Progenitor cell of endocrine pancreas (in vitro differentiated cells): ENCODE measurements at regions not wholly inside any gene's neighbourhood (a gene's known extent, or its start where the extent isn't known, plus 50 kb on each side); places are given as distances from the start of the nearest gene placed in this dataset.

Source experiments
- DNase-seq: peaks from one replicate; pipeline ENCODE4 v3.0.0; 2021; ENCODE audit warnings: low spot score; ENCODE audit not compliant: unreplicated experiment
- H3K27ac Mint-ChIP-seq: 2 replicates; pipeline ENCODE4 v1.8.0; 2021; ENCODE audit warnings: mild to moderate bottlenecking, moderate library complexity, mixed read lengths
- H3K27me3 Mint-ChIP-seq: 2 replicates; pipeline ENCODE4 v1.8.0; 2021; ENCODE audit warnings: mixed read lengths
- H3K36me3 Mint-ChIP-seq: 2 replicates; pipeline ENCODE4 v1.8.0; 2022; ENCODE audit warnings: mixed read lengths; ENCODE audit not compliant: insufficient read depth
- H3K4me1 Mint-ChIP-seq: 2 replicates; pipeline ENCODE4 v1.8.0; 2021; ENCODE audit warnings: low read depth, mixed read lengths
- H3K4me3 Mint-ChIP-seq: 2 replicates; pipeline ENCODE4 v1.8.0; 2021; ENCODE audit warnings: low read depth, mild to moderate bottlenecking, moderate library complexity, mixed read lengths
- H3K9me3 Mint-ChIP-seq: 2 replicates; pipeline ENCODE4 v1.8.0; 2021; ENCODE audit warnings: low read depth, mixed read lengths
- TF ChIP-seq, protein P1 (sequence below): fragments of 200-600 bp; sonication (generic); IDR thresholded peaks from one replicate; pipeline ENCODE4 v1.5.0; 2021; ENCODE audit warnings: antibody characterized with exemption, mild to moderate bottlenecking; ENCODE audit not compliant: unreplicated experiment

DNA sequence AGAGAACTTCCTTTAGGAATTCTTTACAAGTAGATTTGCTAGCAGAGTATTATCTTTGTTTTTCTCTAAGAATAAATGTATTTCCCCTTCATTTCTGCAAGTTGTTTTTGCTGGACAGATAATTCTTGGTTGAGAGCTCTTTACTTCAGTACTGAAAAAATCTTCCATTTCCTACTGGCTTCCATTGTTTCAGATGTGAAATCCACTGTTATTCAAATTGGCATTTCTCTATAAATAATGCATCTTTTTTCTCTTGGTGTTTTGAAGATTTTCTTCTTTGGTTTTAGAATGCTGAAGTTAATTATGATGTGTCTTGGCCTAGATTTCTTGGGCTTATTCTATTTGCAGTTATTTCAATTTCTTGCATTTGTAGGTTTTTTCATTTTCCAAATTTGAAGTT is 270.0 kb upstream of the GYPC start:
- no peak overlapping the region for H3K4me3 Mint-ChIP-seq
- peaks cover 6% of the 10 kb centered on the region for H3K36me3 Mint-ChIP-seq
- TF ChIP-seq, protein P1, sequence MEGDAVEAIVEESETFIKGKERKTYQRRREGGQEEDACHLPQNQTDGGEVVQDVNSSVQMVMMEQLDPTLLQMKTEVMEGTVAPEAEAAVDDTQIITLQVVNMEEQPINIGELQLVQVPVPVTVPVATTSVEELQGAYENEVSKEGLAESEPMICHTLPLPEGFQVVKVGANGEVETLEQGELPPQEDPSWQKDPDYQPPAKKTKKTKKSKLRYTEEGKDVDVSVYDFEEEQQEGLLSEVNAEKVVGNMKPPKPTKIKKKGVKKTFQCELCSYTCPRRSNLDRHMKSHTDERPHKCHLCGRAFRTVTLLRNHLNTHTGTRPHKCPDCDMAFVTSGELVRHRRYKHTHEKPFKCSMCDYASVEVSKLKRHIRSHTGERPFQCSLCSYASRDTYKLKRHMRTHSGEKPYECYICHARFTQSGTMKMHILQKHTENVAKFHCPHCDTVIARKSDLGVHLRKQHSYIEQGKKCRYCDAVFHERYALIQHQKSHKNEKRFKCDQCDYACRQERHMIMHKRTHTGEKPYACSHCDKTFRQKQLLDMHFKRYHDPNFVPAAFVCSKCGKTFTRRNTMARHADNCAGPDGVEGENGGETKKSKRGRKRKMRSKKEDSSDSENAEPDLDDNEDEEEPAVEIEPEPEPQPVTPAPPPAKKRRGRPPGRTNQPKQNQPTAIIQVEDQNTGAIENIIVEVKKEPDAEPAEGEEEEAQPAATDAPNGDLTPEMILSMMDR, result no peak
- H3K4me1 Mint-ChIP-seq, result peaks cover 7% of the 10 kb centered on the region
- no peak for DNase-seq
- H3K27ac Mint-ChIP-seq, result no peak overlapping the region
- peaks cover 18% of the 10 kb centered on the region for H3K9me3 Mint-ChIP-seq
- H3K27me3 Mint-ChIP-seq, result no peaks in the 10 kb centered on the region

DNA sequence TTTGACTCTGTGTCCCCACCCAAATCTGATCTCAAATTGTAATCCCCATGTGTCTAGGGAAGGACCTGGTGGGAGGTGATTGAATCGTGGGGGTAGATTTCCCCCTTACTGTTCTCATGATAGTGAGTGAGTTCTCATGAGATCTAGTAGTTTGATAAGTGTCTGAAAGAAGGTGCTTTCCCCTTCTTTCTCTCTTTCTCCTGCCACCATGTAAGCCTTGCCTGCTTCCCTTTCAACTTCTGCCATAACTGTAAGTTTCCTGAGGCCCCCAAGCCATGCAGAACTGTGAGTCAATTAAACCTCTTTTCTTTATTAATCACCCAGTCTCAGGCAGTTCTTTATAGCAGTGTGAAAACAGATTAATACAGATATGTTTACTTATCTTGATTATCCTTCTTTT is 266.5 kb upstream of the GYPC start:
- no peak for DNase-seq
- Mint-ChIP-seq H3K9me3 (peaks cover 18% of the 10 kb centered on the region), H3K36me3 (peaks cover 6% of the 10 kb centered on the region), H3K27me3 (no peaks in the 10 kb centered on the region), H3K27ac (no peak overlapping the region), H3K4me3 (no peak overlapping the region), H3K4me1 (no peaks in the 10 kb centered on the region)
- TF ChIP-seq, protein P1, result no peak

- H3K27ac Mint-ChIP-seq, result no peak overlapping the region
- peaks cover 12% of the 10 kb centered on the region for H3K9me3 Mint-ChIP-seq
- TF ChIP-seq, protein P1, result no peak
- no peak overlapping the region for H3K4me3 Mint-ChIP-seq
- H3K36me3 Mint-ChIP-seq, result no peaks in the 10 kb centered on the region
- no peaks in the 10 kb centered on the region for H3K27me3 Mint-ChIP-seq
- DNase-seq, result no peak
- H3K4me1 Mint-ChIP-seq, result no peaks in the 10 kb centered on the region
Observed at GRCh38 chr2:126392889-126393288, 263.1 kb upstream of the GYPC start.

GRCh38 chr2:126399001-126399400 is 257.0 kb upstream of the GYPC start:
- Mint-ChIP-seq H3K27ac (no peak overlapping the region), H3K36me3 (no peaks in the 10 kb centered on the region), H3K4me3 (no peak overlapping the region), H3K9me3 (peaks cover 12% of the 10 kb centered on the region), H3K4me1 (peaks cover 16% of the 10 kb centered on the region), H3K27me3 (no peaks in the 10 kb centered on the region)
- DNase-seq, result no peak
- TF ChIP-seq, protein P1, result peak; percentile 18

GRCh38 chr2:126403039-126403628 is 252.8 kb upstream of the GYPC start:
- Mint-ChIP-seq H3K27ac (peak overlapping the region; percentile 73), H3K9me3 (no peaks in the 10 kb centered on the region), H3K36me3 (no peaks in the 10 kb centered on the region), H3K27me3 (peaks cover 2% of the 10 kb centered on the region), H3K4me1 (peaks cover 16% of the 10 kb centered on the region), H3K4me3 (no peak overlapping the region)
- TF ChIP-seq, protein P1, result no peak
- no peak for DNase-seq
